Left renal cortex interstitium (tissue), 4 donors: ENCODE measurements at regions not wholly inside any gene's neighbourhood (a gene's known extent, or its start where the extent isn't known, plus 50 kb on each side); places are given as distances from the start of the nearest gene placed in this dataset.
A peak's percentile ranks its signal among the peaks of the same experiment; 100 is the strongest.

ENCODE experiments used
- DNase-seq, 4 donors: peaks; one replicate each; pipeline ENCODE4 v3.0.0-alpha.2; 2013; ENCODE audit warnings: low read depth in 4 of 4, low spot score in 2 of 4, missing footprints in 1 of 4

DNA sequence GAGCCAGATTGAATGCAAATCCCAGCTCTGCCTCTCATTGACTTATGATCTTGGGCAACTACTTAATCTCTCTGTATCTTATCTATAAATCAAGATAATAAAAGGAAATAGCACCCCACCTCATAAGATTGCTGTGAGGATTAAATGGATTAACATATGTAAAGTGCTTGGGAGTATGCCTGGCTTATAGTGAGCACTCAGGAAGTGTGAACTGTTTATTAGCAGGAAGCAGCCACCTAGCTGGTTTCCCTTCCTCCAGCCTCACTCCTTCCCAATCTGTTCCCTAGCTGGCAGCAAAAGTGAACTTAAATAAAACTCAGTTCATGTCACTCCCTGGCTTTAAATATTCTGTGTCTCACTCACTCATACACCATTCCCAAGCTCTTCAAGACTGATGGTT, 526.6 kb upstream of the PKDCC start:
- no peak for DNase-seq

DNA sequence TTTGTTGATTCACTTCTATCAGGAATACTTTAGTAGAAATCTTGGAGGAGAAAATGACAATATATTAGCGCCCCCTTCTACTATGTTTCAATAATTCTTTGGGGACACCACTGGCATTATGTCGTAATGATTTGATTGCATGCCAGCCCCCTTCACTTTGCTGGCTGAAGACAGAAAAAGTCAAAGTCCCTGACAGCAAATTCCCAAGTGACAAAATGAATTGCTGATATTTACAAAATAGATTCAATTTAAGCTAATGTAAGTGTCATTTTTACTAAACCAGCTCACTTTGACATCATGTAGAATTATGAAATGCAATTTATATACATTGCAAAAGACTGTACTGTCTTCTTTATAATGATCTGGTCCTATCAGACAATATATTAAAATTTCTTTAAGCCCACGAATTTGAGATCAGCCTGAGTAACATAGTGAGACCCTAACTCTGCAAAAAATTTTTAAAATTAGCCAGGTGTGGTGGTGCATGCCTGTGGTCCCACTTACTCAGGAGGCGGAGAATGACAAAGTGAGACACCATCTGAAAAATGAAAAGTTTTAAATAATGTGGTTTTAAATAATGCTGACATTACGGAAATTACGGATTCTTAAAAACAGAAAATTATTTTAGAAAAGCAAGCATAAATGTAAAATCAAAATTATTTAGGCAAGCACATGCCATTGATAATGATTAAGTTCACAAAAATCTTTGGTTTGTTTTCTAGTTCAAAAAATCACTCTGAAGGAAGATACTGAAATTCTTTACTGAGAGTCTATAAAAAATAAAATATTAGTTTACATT, 520.1 kb upstream of the PKDCC start:
- DNase-seq = no peak

DNA sequence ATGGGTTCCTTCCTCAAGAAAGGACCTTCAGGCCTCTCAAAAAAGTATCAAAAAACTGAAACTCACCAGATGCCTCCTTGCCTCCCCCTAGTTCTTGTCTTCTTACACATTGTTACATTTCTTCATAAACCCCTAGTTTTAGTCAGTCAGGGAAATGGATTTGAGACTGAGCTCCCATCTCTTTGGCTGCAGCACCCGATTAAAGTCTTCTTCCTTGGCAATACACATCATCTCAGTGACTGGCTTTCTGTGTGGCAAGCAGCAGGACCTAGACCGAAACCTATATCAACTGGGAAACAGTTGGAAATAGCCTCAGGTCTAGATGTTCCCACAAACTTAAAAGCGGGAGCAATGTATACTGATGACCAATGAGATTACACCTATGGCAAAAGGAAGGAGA, 512.2 kb upstream of the PKDCC start:
- DNase-seq = no peak

DNA sequence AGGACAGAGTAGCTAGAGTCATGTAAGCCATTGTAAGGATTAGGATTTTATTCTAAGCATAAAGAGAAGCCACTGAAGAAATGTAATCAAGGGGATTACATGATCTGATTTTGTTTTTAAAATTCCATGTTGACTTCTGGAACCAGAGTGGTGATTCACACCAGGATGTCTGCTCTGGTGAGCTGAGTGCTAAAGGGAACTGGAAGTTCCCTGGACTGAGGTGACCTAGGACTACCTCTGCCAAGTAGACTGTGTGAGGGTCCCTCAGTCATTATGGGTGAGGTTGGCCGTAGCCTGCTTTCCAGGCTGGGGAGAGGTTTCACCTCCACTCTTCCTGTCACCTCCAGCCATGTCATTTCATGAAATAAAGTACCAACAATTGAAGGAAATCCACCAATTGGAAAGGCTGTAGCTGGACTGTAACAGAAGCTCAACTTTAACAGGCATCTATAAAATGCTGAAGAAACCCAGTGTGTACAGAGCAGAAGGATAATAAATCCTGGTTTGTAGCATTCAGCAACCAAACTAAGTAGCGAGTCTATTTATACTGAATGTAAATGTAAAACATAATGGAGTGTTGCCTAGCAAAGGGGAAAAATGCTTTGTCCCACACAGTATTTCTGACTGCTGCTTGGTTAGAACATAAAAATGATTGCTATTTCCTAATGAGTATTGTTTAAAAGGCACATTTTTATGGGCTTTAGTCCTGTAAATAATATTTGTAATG, 507.4 kb upstream of the PKDCC start:
- peak in 3 of 4 donors; percentile 30 to 67 (median 59) for DNase-seq

DNA sequence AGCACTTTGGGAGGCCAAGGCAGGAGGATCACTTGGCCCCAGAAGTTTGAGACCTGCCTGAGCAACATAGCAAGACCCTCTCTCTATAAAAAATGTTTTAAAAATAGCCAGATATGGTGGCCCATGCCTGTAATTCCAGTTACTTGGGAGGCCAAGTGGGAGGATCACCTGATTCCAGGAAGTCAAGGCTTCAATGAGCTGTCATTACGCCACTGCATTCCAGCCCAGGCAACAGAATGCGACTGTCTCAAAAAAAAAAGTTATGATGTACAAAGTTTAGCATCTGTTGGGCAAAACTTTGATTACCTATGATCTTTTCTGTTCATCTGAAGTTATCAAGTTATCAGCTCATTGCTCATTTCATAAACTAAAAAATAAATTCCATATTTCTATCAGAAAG, 504.1 kb upstream of the PKDCC start:
- DNase-seq = no peak

DNA sequence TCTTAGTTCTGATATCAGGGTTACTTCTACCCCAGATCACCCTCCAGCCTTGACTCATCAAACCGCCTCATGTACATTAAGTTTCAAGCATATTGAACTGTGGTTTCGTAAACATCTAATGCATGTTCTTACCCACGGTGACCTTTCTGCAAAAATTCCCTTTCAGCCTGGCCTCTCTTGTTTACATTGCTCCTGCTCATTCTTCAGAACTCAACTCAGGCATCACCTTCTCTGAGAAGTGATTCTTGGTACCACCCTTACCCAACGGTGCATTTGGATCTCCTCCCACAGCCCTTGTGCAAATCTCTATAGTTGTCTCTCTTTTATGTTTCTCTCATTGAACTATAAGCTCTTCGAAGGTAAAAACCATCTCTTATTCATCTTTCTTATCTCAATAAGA, 503.1 kb upstream of the PKDCC start:
- DNase-seq = no peak

DNA sequence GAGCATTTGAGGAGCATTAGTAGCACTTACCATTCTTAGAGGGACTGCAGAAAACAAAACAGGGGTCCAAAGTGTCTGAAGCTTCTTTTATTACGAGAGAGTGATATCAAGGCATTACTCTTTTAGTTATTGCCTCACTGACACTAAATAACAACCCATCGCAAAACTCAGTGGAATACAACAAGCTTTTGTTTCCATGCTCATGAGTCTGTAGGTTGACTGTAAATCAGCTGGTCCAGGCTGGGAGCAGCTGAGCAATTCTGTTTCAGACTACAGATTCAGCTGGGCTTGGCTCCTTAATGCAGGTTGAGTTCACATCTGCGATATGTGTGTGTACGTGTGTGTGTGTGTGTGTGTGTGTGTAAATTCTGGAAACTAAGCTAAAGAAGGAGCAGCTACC, 501.8 kb upstream of the PKDCC start:
- no peak for DNase-seq

DNA sequence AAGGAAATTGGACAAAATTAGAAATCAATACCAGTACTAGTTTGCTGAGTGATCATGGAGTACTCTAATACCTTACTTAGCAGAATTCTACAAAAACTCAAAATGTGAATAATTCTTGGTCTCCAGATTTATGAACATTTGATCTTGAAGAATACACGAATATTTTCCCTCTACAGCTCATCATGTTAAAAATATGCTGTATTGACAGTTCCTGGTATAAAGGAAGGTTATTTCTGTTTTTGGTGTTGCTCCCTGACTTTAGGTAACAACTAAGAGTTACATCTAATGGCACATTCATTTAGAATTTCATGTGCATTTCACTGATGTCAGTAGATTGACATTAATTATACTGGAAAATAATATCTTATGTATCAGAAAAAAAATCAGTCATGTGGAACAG, 479.2 kb upstream of the PKDCC start:
- DNase-seq = no peak

DNA sequence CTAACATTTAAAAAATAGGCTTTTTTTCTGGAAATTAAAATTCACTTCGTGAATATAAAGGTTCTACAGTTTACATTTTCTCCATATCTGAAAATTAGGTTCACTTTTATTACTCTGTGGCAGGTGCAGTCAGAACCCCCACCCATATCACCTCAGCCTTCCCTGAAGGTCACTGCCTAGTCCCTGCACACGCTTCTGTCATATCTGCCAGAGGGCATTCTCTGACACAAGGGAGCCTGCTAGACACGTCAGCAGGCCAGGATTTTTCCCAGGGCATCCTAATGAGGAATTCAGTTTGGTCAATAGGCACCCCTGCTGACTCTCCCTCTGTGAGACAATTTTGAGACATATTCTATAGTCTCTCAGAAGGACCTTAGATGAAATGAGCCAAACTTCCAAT, 475.7 kb upstream of the PKDCC start:
- no peak for DNase-seq

DNA sequence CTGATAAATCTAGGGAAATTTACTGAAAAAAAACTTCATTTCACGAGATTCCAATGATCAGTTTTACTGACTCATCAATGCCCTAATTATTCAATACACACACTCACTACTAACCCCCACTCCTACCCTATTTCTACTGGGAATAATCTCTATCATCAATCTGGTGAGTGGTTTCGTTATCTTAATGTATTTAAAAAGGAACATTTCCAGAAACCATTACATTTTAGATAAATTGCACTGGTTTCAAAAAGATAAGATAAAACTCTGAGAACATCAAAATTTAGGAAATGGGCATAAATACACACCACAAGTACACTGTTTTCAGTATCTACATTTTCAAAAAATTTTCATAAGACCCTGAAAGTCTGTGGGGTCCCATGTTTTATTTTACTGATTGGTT, 471.4 kb upstream of the PKDCC start:
- DNase-seq = no peak

DNA sequence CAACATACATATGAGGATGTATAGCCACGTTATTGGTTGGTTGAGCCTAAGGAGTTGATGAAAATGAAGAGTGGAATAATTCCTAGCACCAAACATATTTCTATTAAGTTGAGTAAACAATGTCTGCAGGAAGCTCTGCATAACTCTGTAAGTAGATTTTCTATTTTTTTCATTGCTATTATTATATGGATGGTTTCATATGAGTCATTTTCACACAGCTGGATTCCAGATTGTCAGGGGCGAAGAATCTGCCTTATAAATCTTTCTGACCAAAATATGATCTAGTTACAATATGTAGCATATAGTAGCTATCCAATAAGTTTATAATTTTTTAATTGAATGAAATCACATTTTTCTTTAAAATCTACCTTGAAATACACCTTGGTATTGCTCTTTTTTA, 468.0 kb upstream of the PKDCC start:
- DNase-seq = no peak

DNA sequence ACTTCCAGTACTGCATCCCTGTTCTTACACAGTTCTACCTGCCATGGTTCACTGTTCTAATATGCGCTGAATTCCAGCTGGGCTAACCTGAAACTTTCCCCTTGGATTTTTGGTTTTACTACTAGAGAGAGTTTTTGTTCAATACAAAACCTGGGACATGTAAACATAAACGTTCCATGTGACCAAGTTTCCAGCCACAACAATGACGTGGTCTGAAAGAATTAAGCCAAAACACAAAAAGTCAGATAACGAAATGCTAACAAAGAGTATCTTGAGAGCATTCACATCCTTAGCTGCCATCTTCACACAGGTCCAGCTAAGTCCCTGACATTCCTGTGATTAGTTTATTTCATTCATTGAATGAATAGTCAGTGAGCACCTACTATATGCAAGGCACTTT, 467.0 kb upstream of the PKDCC start:
- DNase-seq = no peak

DNA sequence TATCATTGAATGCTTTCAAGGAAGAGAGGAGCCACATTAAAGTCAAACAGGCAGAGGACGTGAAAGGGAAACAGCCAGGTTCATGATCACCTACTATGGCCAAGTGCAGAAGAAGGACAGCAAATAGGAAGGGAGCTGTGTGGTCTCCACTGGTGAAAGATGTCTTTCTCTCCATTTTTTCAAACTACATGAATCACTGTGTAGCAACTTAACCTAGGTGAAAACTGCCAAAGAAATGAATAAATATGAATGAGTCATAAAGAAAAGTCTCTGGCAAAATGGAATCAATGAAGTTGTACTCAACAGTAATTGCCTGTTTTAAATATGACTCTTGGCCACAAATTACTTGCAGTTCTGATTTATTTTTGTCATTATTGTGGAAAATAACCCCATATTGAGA, 452.6 kb upstream of the PKDCC start:
- no peak for DNase-seq

DNA sequence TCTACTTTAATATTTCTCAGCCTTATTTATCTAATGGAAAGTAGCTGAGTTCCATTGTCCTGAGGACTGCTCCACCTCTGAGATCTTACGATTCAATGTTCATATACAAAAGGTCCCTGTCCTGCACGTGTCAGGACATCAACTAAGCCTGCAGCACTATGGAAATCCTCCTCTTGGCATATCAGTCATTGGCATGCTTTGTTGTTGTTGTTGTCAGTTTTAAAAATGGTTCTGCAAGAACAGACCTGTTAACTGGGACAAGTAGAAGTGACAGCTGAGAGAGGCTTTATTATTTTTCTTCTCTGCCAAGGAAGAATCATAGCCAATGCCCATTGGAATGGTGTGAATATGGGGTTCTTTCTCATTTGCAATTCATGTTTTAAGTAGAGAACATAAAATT, 450.1 kb upstream of the PKDCC start:
- no peak for DNase-seq

DNA sequence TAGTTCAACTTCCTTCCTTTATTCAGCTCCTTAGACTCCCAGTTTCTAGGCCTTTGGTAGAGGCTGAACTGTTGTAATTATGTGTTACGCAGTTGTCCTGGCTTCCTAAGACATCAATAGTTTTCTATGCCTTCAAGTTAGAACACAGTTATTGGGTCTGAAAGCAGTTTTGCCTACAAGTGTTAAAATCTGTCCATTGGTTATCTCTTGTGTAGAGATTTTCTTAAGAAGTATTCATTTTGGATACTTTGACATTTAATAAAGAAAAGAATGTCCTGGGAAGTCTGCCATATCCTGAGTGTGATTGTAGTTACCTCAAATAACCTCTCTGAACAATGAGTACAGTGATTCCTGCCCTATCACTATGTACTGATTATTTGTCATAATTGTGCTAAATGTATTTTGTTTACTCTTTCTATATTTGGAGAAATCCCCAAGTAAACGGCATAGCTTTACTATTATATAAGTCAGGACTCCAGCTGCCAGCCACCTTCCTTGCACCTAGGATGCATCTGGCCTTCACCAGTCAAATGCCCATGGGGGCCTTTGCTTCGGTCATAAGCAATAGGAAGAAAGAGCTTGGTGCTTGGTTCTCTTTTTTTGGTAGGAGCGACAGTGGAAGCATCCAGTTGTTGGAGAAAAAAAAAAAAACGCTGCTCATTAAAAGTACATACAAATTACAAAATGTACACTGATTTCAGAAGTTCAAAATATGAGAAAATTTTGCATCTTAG, 449.5 kb upstream of the PKDCC start:
- no peak for DNase-seq

DNA sequence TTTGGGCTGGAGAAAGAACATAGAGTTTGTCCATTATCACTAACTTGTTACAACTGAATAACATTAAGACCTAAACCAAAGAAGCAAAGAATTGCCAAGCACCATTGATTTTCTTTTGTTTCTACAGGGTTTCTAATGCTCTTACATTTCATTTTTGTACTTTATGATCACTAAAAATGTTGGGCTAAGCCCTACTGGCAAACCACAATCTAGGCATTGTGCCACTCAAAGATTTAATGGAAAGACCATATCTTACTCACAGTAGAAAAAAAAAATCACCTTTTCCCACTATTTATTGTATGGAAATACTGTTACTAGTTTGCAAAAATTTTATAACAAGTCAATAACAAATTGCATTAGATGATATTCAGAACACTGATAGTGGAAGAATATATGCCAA, 447.4 kb upstream of the PKDCC start:
- DNase-seq = no peak

DNA sequence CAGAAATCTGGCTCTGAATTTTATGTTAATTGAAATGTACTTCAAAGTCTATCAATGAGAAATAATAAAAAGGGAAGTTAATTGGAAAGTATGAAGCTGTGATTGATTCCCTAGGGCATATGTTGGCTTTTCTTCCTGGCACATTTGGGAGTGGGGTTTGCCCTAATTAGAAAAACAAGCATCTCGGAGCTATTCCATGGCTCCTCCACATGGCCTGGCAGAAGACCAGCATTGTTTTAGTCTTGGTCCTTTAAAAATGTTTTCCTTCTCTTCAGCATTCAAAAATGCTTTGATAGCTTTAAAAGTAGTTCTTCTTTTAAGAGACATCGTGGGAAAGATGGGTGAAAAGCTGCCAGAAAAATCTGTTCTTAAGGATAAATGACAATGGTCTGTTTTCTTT, 445.5 kb upstream of the PKDCC start:
- DNase-seq = no peak

DNA sequence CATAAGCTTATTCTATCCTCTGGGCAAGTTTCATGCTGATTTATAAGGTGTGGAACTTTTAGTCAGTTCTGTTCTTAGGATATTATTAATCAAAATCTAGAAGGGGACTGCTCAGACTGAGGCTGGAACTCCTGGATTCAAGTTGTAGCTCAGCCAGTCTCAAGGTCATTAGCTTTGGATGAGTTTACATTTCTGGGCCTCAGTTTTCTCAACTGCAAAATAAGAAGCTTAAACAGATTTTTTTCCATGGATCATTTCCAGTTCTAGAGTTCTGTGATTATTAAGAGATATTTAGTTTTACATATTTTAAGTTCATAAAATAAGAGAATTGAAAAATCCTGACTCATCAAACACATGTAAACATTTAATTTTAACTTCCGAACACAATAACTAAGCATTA, 442.5 kb upstream of the PKDCC start:
- no peak for DNase-seq

DNA sequence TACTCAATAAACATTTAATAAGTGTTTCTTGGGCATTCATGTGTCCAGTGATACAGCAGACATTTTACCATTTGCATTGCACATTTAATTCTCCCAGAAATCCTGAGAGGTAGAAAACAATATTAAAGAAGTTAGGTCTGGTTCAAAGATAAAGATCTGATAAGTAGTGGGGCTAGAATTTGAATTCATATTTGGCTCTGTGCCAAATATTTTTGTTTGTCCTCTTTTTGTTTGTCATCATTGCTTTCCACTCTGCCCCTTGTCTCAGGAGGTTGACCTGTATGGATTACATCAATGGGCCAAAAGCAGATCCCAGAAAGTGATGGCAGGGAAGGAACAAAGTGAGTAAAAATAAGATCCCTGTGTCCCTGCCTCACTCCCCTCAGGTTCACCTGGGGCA, 441.9 kb upstream of the PKDCC start:
- DNase-seq = no peak

DNA sequence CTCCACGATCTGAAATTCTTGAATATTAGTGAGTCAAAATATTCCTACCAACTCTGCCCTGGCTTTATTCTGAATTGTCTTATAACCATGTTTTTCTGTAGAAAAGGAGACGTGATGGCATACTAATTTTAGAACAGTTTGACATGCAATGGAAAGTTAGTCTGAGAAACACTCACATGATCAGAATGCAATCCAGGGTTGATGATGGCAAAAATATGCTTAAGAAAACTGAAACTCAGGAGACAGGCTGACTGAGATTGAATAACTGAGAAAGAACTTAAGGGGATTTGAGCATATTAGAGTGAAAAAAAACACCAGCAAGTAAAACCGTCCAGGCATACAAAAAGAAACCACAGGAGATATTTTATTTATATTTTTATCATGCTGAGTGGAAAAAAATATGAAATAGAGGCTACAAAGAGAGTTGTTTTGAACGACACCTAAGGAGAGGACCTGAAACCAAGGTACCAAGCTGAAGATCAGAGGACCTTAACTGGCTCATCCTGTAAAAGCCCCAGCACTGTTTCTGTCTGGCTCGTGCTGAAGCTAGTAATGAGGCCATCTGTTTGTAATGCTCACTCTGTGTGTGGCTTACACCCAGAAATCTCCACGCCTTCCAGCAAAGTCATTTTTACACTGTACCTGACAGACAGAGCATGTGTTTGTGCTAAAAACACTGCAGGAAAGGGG, 437.2 kb upstream of the PKDCC start:
- no peak for DNase-seq

DNA sequence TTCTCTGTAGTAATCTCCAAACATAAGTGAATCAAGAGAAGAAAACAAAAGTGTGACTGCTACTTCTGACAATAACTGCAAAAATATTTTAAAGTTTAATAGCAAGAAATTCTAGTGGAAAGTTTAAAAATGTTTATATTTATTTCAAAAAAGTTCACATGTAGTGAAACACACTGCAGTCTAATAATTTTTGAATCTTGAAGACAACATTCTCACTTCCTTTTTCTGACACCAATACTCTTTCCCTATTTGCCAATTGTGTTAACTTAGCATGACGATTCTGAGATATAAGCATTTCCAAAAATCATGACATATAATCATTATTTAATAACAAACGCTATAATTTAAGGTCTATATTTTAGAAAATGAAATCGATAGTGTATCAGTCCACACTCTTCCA, 429.1 kb upstream of the PKDCC start:
- no peak for DNase-seq
